ENCODE measurements at regions not wholly inside any gene's neighbourhood (a gene's known extent, or its start where the extent isn't known, plus 50 kb on each side); places are given as distances from the start of the nearest gene placed in this dataset.

- Histone ChIP-seq H3K4me3 (ENCODE audit: low read depth, low read length) (no peak overlapping the region), H3K36me3 (ENCODE audit: control insufficient read depth, insufficient read depth, low read length) (no peaks in the 10 kb centered on the region), H3K27me3 (ENCODE audit: control insufficient read depth, insufficient read depth, low read length) (no peaks in the 10 kb centered on the region)
- DNase-seq (ENCODE audit: low read depth), result no peak
- no peak for TF ChIP-seq CTCF (IDR thresholded peaks at IDR 0.05; ENCODE audit: insufficient read depth, low read length, poor library complexity, severe bottlenecking)
Measured at GRCh38 chrX:1012678-1013300, 199.7 kb downstream of the CRLF2 start.

- Histone ChIP-seq H3K27me3 (ENCODE audit: control insufficient read depth, insufficient read depth, low read length) (no peaks in the 10 kb centered on the region), H3K4me3 (ENCODE audit: low read depth, low read length) (no peak overlapping the region), H3K36me3 (ENCODE audit: control insufficient read depth, insufficient read depth, low read length) (no peaks in the 10 kb centered on the region)
- TF ChIP-seq CTCF (IDR thresholded peaks at IDR 0.05; ENCODE audit: insufficient read depth, low read length, poor library complexity, severe bottlenecking), result no peak
- DNase-seq (ENCODE audit: low read depth), result no peak
Measured at GRCh38 chrX:1011691-1012283, 200.7 kb downstream of the CRLF2 start.

- no peaks in the 10 kb centered on the region for H3K27me3 ChIP-seq (ENCODE audit: control insufficient read depth, insufficient read depth, low read length)
- no peak overlapping the region for H3K4me3 ChIP-seq (ENCODE audit: low read depth, low read length)
- no peak for TF ChIP-seq CTCF (IDR thresholded peaks at IDR 0.05; ENCODE audit: insufficient read depth, low read length, poor library complexity, severe bottlenecking)
- no peaks in the 10 kb centered on the region for H3K36me3 ChIP-seq (ENCODE audit: control insufficient read depth, insufficient read depth, low read length)
- DNase-seq (ENCODE audit: low read depth), result no peak
Measured at GRCh38 chrX:1009771-1010170, 202.7 kb downstream of the CRLF2 start.

GRCh38 chrX:1006156-1006730, 206.2 kb downstream of the CRLF2 start:
- Histone ChIP-seq H3K36me3 (ENCODE audit: control insufficient read depth, insufficient read depth, low read length) (no peaks in the 10 kb centered on the region), H3K27me3 (ENCODE audit: control insufficient read depth, insufficient read depth, low read length) (no peaks in the 10 kb centered on the region), H3K4me3 (ENCODE audit: low read depth, low read length) (no peak overlapping the region)
- no peak for DNase-seq (ENCODE audit: low read depth)
- TF ChIP-seq CTCF (IDR thresholded peaks at IDR 0.05; ENCODE audit: insufficient read depth, low read length, poor library complexity, severe bottlenecking), result no peak

GRCh38 chrX:1002611-1003010, 209.8 kb downstream of the CRLF2 start:
- no peaks in the 10 kb centered on the region for H3K27me3 ChIP-seq (ENCODE audit: control insufficient read depth, insufficient read depth, low read length)
- no peaks in the 10 kb centered on the region for H3K36me3 ChIP-seq (ENCODE audit: control insufficient read depth, insufficient read depth, low read length)
- no peak for TF ChIP-seq CTCF (IDR thresholded peaks at IDR 0.05; ENCODE audit: insufficient read depth, low read length, poor library complexity, severe bottlenecking)
- no peak overlapping the region for H3K4me3 ChIP-seq (ENCODE audit: low read depth, low read length)
- DNase-seq (ENCODE audit: low read depth), result no peak
